GM23338 (cell line): ENCODE measurements at regions not wholly inside any gene's neighbourhood (a gene's known extent, or its start where the extent isn't known, plus 50 kb on each side); places are given as distances from the start of the nearest gene placed in this dataset.

Experiments used
- ATAC-seq: fragments of 200-7000 bp; cut with Tn5 transposase; 3 replicates; pipeline ENCODE4 v1.9.1; 2020
- DNase-seq: peaks from one replicate; pipeline ENCODE4 v3.0.0-alpha.2; 2015; ENCODE audit warnings: low spot score
- H2AFZ ChIP-seq: fragments of 200-600 bp; sonication (generic); 2 replicates; pipeline ENCODE4 v1.8.0; 2016; ENCODE audit warnings: antibody characterized with exemption, mild to moderate bottlenecking, moderate library complexity
- H3F3A ChIP-seq: fragments of 200-600 bp; sonication (generic); replicated peaks from 2 replicates; pipeline ENCODE4 v1.8.0; 2017; ENCODE audit warnings: antibody characterized with exemption, mixed run types, low read depth
- H3K27ac ChIP-seq: fragments of 200-600 bp; sonication (generic); 2 replicates; pipeline ENCODE4 v1.6.1; 2016; ENCODE audit warnings: low read depth
- H3K27me3 ChIP-seq: fragments of 200-600 bp; sonication (generic); 2 replicates; pipeline ENCODE4 v1.8.0; 2016; ENCODE audit warnings: mild to moderate bottlenecking, mixed run types, moderate library complexity; ENCODE audit not compliant: insufficient read depth
- H3K36me3 ChIP-seq: fragments of 200-600 bp; sonication (generic); 2 replicates; pipeline ENCODE4 v1.8.0; 2016; ENCODE audit warnings: mild to moderate bottlenecking; ENCODE audit not compliant: insufficient read depth
- H3K4me1 ChIP-seq: fragments of 200-600 bp; sonication (generic); 2 replicates; pipeline ENCODE4 v1.8.0; 2016; ENCODE audit warnings: mild to moderate bottlenecking, moderate library complexity; ENCODE audit not compliant: insufficient read depth
- H3K4me2 ChIP-seq: fragments of 200-600 bp; sonication (generic); 2 replicates; pipeline ENCODE4 v1.7.1; 2017; ENCODE audit warnings: mixed run types
- H3K4me3 ChIP-seq: fragments of 200-600 bp; sonication (generic); 2 replicates; pipeline ENCODE4 v1.6.1; 2016; ENCODE audit warnings: mixed run types
- H3K79me2 ChIP-seq: fragments of 200-600 bp; sonication (generic); replicated peaks from 2 replicates; pipeline ENCODE4 v1.8.0; 2017; ENCODE audit warnings: mild to moderate bottlenecking; ENCODE audit not compliant: insufficient read depth
- H3K9me2 ChIP-seq: fragments of 200-600 bp; sonication (generic); 2 replicates; pipeline ENCODE4 v1.8.0; 2017; ENCODE audit not compliant: insufficient read depth
- H4K20me1 ChIP-seq: fragments of 200-600 bp; sonication (generic); replicated peaks from 2 replicates; pipeline ENCODE4 v1.8.0; 2017; ENCODE audit warnings: mild to moderate bottlenecking; ENCODE audit not compliant: insufficient read depth
- H3K27ac Mint-ChIP-seq: 2 replicates; pipeline ENCODE4 v1.8.0; 2020; ENCODE audit warnings: inconsistent platforms, mild to moderate bottlenecking, moderate library complexity, mixed read lengths
- H3K27me3 Mint-ChIP-seq: 3 replicates; pipeline ENCODE4 v1.8.0; 2022; ENCODE audit warnings: low read depth, mild to moderate bottlenecking, moderate library complexity, mixed read lengths, inconsistent platforms; ENCODE audit not compliant: insufficient read depth, poor library complexity
- H3K36me3 Mint-ChIP-seq: 3 replicates; pipeline ENCODE4 v1.8.0; 2021; ENCODE audit warnings: low read depth, mild to moderate bottlenecking, inconsistent platforms, moderate library complexity, mixed read lengths
- H3K4me1 Mint-ChIP-seq: 3 replicates; pipeline ENCODE4 v1.8.0; 2020; ENCODE audit warnings: mild to moderate bottlenecking, inconsistent platforms, mixed read lengths
- H3K4me3 Mint-ChIP-seq: 3 replicates; pipeline ENCODE4 v1.8.0; 2021; ENCODE audit warnings: moderate library complexity, mild to moderate bottlenecking, inconsistent platforms, mixed read lengths
- H3K9me3 Mint-ChIP-seq: 3 replicates; pipeline ENCODE4 v1.8.0; 2020; ENCODE audit warnings: moderate library complexity, mild to moderate bottlenecking, inconsistent platforms, mixed read lengths
- CREB1 ChIP-seq: fragments of 250-450 bp; sonication (Bioruptor Pico); IDR thresholded peaks from 2 replicates; pipeline ENCODE4 v1.5.0; 2020; ENCODE audit warnings: low read depth, mild to moderate bottlenecking, moderate library complexity
- EZH2phosphoT487 ChIP-seq: fragments of 200-600 bp; sonication (generic); IDR thresholded peaks from one replicate; pipeline ENCODE4 v1.8.1; 2018; ENCODE audit warnings: antibody characterized with exemption; ENCODE audit not compliant: unreplicated experiment
- JUNB ChIP-seq: IDR thresholded peaks from one replicate; pipeline ENCODE4 v1.6.1; 2016; ENCODE audit warnings: antibody characterized with exemption; ENCODE audit not compliant: unreplicated experiment
- NANOG ChIP-seq: IDR thresholded peaks from 2 replicates; pipeline ENCODE4 v1.6.1; 2016; ENCODE audit warnings: antibody characterized with exemption, borderline replicate concordance
- POLR2AphosphoS5 ChIP-seq: IDR thresholded peaks from 2 replicates; pipeline ENCODE4 v1.6.1; 2016; ENCODE audit warnings: antibody characterized with exemption, low read depth
- REST ChIP-seq: IDR thresholded peaks from one replicate; pipeline ENCODE4 v1.6.1; 2018; ENCODE audit warnings: antibody characterized with exemption; ENCODE audit not compliant: unreplicated experiment
- STAT1 ChIP-seq: IDR thresholded peaks from one replicate; pipeline ENCODE4 v1.6.1; 2016; ENCODE audit warnings: antibody characterized with exemption; ENCODE audit not compliant: unreplicated experiment
- ZNF114 ChIP-seq: fragments of 250-450 bp; sonication (Bioruptor Pico); IDR thresholded peaks from 2 replicates; pipeline ENCODE4 v1.5.0; 2020; ENCODE audit warnings: mild to moderate bottlenecking, moderate library complexity

DNA sequence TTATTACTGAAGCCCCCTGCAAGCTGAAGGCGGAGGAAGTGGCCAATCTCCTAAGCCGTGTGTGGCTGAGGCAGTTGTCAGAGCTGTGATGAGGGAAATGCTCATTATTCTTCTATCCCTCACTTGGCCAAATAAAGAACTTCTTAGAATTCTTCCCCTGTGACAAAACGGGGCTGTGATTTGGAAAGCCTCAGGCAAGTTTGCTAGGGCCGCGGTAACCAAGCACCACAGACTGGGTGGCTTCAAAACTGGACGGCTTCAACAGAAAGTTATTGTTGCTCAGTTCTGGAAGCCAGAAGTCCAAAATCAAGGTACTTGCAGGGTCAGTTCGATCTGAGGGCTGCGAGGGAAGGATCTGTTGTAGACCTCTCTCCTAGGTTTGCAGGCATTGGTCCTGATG, 72.3 kb upstream of the STEAP1B start (continued):
- TF ChIP-seq REST = no peak
- no peak for TF ChIP-seq NANOG
- TF ChIP-seq JUNB = no peak

GRCh38 chr7:22571766-22572165, 71.8 kb upstream of the STEAP1B start:
- DNase-seq (no peak), ATAC-seq (no peak)
- H3K27me3 ChIP-seq = no peaks in the 10 kb centered on the region
- Mint-ChIP-seq H3K36me3 (no peaks in the 10 kb centered on the region), H3K4me1 (no peaks in the 10 kb centered on the region), H3K9me3 (no peaks in the 10 kb centered on the region), H3K4me3 (no peak overlapping the region), H3K27me3 (no peaks in the 10 kb centered on the region), H3K27ac (no peak overlapping the region)
- peaks cover 7% of the 10 kb centered on the region for H3K9me2 ChIP-seq
- no peak overlapping the region for H2AFZ ChIP-seq
- no peak overlapping the region for H3K27ac ChIP-seq
- H3K4me3 ChIP-seq = no peak overlapping the region
- no peaks in the 10 kb centered on the region for H3K79me2 ChIP-seq
- H3F3A ChIP-seq = no peaks in the 10 kb centered on the region
- TF ChIP-seq JUNB (no peak), ZNF114 (no peak), CREB1 (CRISPR knock-in tag) (no peak), STAT1 (no peak)
- H4K20me1 ChIP-seq = no peaks in the 10 kb centered on the region
- no peak overlapping the region for H3K4me2 ChIP-seq
- H3K36me3 ChIP-seq = no peaks in the 10 kb centered on the region; the same call in 1 of the 2 replicates
- H3K4me1 ChIP-seq = no peaks in the 10 kb centered on the region

DNA sequence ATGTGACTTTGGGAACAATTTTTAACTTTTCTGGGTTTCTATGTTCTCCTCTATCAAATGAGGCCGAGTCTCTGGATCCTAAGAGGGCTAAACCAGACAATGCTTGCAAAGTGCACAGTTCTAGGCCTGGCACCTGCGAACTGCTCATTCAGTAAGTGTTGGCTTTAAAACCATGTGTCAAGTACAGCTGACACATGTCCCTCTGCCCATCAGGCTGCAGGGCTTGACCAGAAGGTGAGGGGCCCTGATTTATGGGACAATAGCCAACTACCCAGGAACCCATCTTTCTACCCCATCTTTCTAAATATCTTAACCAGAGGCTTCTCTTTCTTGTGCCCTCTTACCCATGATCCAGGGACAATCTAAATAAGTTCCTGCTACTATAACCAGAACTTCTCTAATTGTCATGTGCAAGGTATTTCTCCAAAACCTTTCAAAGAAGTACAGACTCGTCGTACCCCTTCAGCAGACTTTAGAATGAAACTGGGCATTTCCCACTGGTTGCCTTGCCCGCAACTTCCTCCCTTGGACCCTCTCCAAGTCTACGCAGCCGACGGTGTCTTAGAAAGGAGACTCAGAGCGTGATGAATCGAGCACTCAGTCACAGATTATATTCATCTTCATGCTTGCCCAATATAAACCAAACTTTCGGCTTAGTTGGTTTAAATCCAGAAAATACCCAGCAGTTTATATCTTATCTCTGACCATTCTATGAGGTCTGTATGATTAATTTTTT, 69.8 kb upstream of the STEAP1B start:
- H3K79me2 ChIP-seq = no peaks in the 10 kb centered on the region
- no peak overlapping the region for H3K27ac ChIP-seq
- DNase-seq (no peak), ATAC-seq (no peak)
- no peaks in the 10 kb centered on the region for H3K9me3 Mint-ChIP-seq
- H3K4me1 ChIP-seq = peaks cover 12% of the 10 kb centered on the region
- no peak overlapping the region for H3K4me3 Mint-ChIP-seq
- peaks cover 4% of the 10 kb centered on the region for H3K27me3 Mint-ChIP-seq
- H3K4me2 ChIP-seq = no peak overlapping the region
- H3K9me2 ChIP-seq = peaks cover 7% of the 10 kb centered on the region
- no peaks in the 10 kb centered on the region for H3F3A ChIP-seq
- no peaks in the 10 kb centered on the region; the same call in 1 of the 2 replicates for H3K36me3 ChIP-seq
- H3K4me3 ChIP-seq = no peak overlapping the region
- no peak overlapping the region for H3K27ac Mint-ChIP-seq
- no peak overlapping the region for H2AFZ ChIP-seq
- H3K36me3 Mint-ChIP-seq = no peaks in the 10 kb centered on the region
- peaks cover 16% of the 10 kb centered on the region for H3K4me1 Mint-ChIP-seq
- no peaks in the 10 kb centered on the region for H4K20me1 ChIP-seq
- no peaks in the 10 kb centered on the region for H3K27me3 ChIP-seq
- no peak for TF ChIP-seq POLR2AphosphoS5
- TF ChIP-seq ZNF114 = no peak
- TF ChIP-seq REST = no peak
- TF ChIP-seq EZH2phosphoT487 = no peak
- no peak for TF ChIP-seq CREB1 (CRISPR knock-in tag)
- TF ChIP-seq JUNB = no peak
